GM12892 (cell line): ENCODE measurements at regions not wholly inside any gene's neighbourhood (a gene's known extent, or its start where the extent isn't known, plus 50 kb on each side); places are given as distances from the start of the nearest gene placed in this dataset.

ENCODE experiments used
- POLR2A ChIP-seq: IDR thresholded peaks from 2 replicates; pipeline ENCODE4 v1.6.1; 2011; ENCODE audit warnings: low read depth, low read length, control low read depth
- POLR2AphosphoS5 ChIP-seq: IDR thresholded peaks from 2 replicates; pipeline ENCODE4 v1.6.1; 2011; ENCODE audit warnings: low read depth, low read length, control low read depth
- TAF1 ChIP-seq: IDR thresholded peaks from 2 replicates; pipeline ENCODE4 v1.6.1; 2011; ENCODE audit warnings: low read depth, mild to moderate bottlenecking, control low read depth, low read length, borderline replicate concordance

DNA sequence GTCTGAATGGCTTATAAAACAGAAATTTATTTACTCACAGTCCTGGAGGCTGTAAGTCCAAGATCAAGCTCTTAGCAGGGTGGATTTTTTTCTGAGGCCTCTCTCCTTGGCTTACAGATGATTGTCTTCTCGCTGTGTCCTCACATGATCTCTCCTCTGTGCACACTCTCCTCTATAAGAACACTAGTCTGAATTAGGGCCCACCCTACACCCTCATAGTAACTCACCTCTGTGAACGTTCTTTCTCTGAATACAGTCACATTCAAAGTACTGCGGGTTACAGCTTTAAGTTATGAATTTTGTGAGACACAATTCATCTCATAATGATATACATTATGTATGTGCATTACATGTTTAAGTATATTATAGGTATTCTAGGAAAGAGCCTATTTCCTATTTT is 135.7 kb upstream of the ATXN7L3B start:
- no peak for TF ChIP-seq TAF1
- no peak for TF ChIP-seq POLR2A
- no peak for TF ChIP-seq POLR2AphosphoS5
